K562 (cell line): ENCODE measurements at regions not wholly inside any gene's neighbourhood (a gene's known extent, or its start where the extent isn't known, plus 50 kb on each side); places are given as distances from the start of the nearest gene placed in this dataset.

Experiments
- ATAC-seq: fragments of 200-7000 bp; cut with Tn5 transposase; 3 replicates; pipeline ENCODE4 v1.9.1; 2020; ENCODE audit warnings: moderate library complexity
- BruUV-seq: library from RNA; stranded (reverse); fragments of 400-500 nt; replicated peaks from 2 replicates; lab custom pipeline; 2021; lab: Mats Ljungman, UMichigan
- CTCF ChIA-PET: fragments of 300-600 bp; formaldehyde crosslinking; extraction: SDS; loops from one replicate; lab custom pipeline; 2021; ENCODE audit warnings: low intra/inter-chr PET ratio; lab: Yijun Ruan, JAX
- POLR2A ChIA-PET: fragments of 300-600, 350-650 bp; sonication (Branson Sonifier 250); formaldehyde crosslinking; extraction: SDS; loops from one replicate; lab custom pipeline; 2021; ENCODE audit warnings: antibody characterized with exemption, inconsistent platforms; lab: Yijun Ruan, JAX
- DNase-seq, 4 experiments: peaks; one replicate each; pipeline versions ENCODE4 v3.0.0 to v3.0.0-alpha.2; 2011 to 2018; ENCODE audit warnings: low spot score in 3 of 4, mixed read lengths in 3 of 4; ENCODE audit errors: extremely low read depth in 1 of 4
- FAIRE-seq: peaks from 2 replicates; lab custom pipeline; 2011; peaks lifted over from hg19 to GRCh38; lab: Jason Lieb, UNC
- H2AFZ ChIP-seq: 2 replicates; pipeline ENCODE4 v1.6.0; 2011; ENCODE audit warnings: low read depth, low read length, control low read depth, inconsistent platforms
- H3K27ac ChIP-seq: fragments of 200-600 bp; 3 replicates; pipeline ENCODE4 v1.8.0; 2011; ENCODE audit warnings: low read depth, mild to moderate bottlenecking, control low read depth, inconsistent platforms, low read length, moderate library complexity, mixed read lengths; ENCODE audit errors: extremely low read depth
- H3K27me3 ChIP-seq, 2 experiments: fragments of 300-600 bp in 1 of 2; 2 replicates in 1 of 2; 3 replicates in 1 of 2; pipeline versions ENCODE4 v1.6.0 to v1.8.0; 2011; ENCODE audit warnings: inconsistent platforms in 2 of 2, low read length in 2 of 2, mild to moderate bottlenecking in 1 of 2, mixed read lengths in 1 of 2, moderate library complexity in 1 of 2; ENCODE audit not compliant: control insufficient read depth in 2 of 2, insufficient read depth in 2 of 2
- H3K36me3 ChIP-seq: fragments of 300-600 bp; 3 replicates; pipeline ENCODE4 v1.8.0; 2011; ENCODE audit warnings: mild to moderate bottlenecking, low read length, inconsistent platforms; ENCODE audit not compliant: control insufficient read depth, insufficient read depth
- H3K4me1 ChIP-seq, 2 experiments: fragments of 200-600 bp in 1 of 2; replicated peaks in 1 of 2; 2 replicates in 1 of 2; 3 replicates in 1 of 2; pipeline versions ENCODE4 v1.5.1 to v1.8.0; 2011; ENCODE audit warnings: inconsistent platforms in 2 of 2, low read length in 2 of 2, mild to moderate bottlenecking in 1 of 2, mixed read lengths in 1 of 2, moderate library complexity in 1 of 2; ENCODE audit not compliant: control insufficient read depth in 2 of 2, insufficient read depth in 2 of 2
- H3K4me2 ChIP-seq: 2 replicates; pipeline ENCODE4 v1.6.1; 2011; ENCODE audit warnings: low read length, control low read depth, inconsistent platforms, mixed read lengths; ENCODE audit not compliant: insufficient read depth
- H3K4me3 ChIP-seq: fragments of 200-600 bp; sonication (generic), shearing (Covaris generic); 2 replicates; pipeline ENCODE4 v1.5.1; 2016; ENCODE audit warnings: control low read depth, inconsistent platforms
- H3K79me2 ChIP-seq: fragments of 200-600 bp; 3 replicates; pipeline ENCODE4 v1.8.0; 2011; ENCODE audit warnings: low read length, inconsistent platforms; ENCODE audit not compliant: control insufficient read depth, insufficient read depth
- H3K9ac ChIP-seq, 2 experiments: 2 replicates each; pipeline versions ENCODE4 v1.6.0 to v1.6.1; 2011; ENCODE audit warnings: low read depth in 2 of 2, low read length in 2 of 2, control low read depth in 1 of 2, inconsistent platforms in 1 of 2, mild to moderate bottlenecking in 1 of 2, mixed read lengths in 1 of 2; ENCODE audit not compliant: insufficient read depth in 1 of 2
- H3K9me1 ChIP-seq: one replicate; pipeline ENCODE4 v1.6.0; 2011; ENCODE audit warnings: inconsistent platforms, mild to moderate bottlenecking, low read length, moderate library complexity; ENCODE audit not compliant: control insufficient read depth, insufficient read depth
- H3K9me3 ChIP-seq: replicated peaks from 2 replicates; pipeline ENCODE4 v1.5.1; 2011; ENCODE audit warnings: low read depth, low read length, inconsistent platforms; ENCODE audit not compliant: control insufficient read depth, insufficient read depth
- H4K20me1 ChIP-seq: replicated peaks from 2 replicates; pipeline ENCODE4 v1.6.1; 2011; ENCODE audit warnings: low read length, inconsistent platforms, mixed read lengths; ENCODE audit not compliant: control insufficient read depth, insufficient read depth
- LCOR ChIP-seq: sonication (generic); formaldehyde crosslinking; IDR thresholded peaks from 2 replicates; pipeline ENCODE4 v1.8.0; 2022; ENCODE audit warnings: mild to moderate bottlenecking, missing genetic modification reagents
- MXI1 ChIP-seq: IDR thresholded peaks from 2 replicates; pipeline ENCODE4 v1.6.1; 2011; ENCODE audit warnings: low read depth, mild to moderate bottlenecking, improper control_type of control experiment, low read length
- PML ChIP-seq: IDR thresholded peaks from 2 replicates; pipeline ENCODE4 v1.6.1; 2012; ENCODE audit warnings: low read length, inconsistent platforms
- SMAD4 ChIP-seq: fragments of 250-450 bp; sonication (Bioruptor Pico); conservative IDR thresholded peaks from 2 replicates; pipeline ENCODE4 v1.8.0; 2021; ENCODE audit warnings: inconsistent platforms, mild to moderate bottlenecking, moderate library complexity
- SRSF1 ChIP-seq: fragments of 200-400 bp; formaldehyde crosslinking; IDR thresholded peaks from 2 replicates; pipeline ENCODE4 v1.6.1; 2017; ENCODE audit warnings: mild to moderate bottlenecking, low read depth, low read length, moderate library complexity
- TRIM28 ChIP-seq: fragments of 450-650 bp; IDR thresholded peaks from 2 replicates; pipeline ENCODE4 v1.6.1; 2017
- whole genome bisulfite sequencing: fragments of 100-300 bp; shearing (Covaris generic); methylation state at CpG from one replicate; pipeline ENCODE4 v1.1.6; 2016; ENCODE audit warnings: low coverage, mixed read lengths; ENCODE audit not compliant: insufficient coverage; ENCODE audit errors: missing lambda C conversion rate; 5-methylcytosine and 5-hydroxymethylcytosine counted together
- in situ Hi-C: fragments of 300-500 bp; cut with MboI; formaldehyde crosslinking; loops from 4 replicates; pipeline ENCODE4 v1.15.0; 2018; ENCODE audit warnings: inconsistent platforms, mixed read lengths
- intact Hi-C: fragments of 100-400 bp; cut with micrococcal nuclease; formaldehyde crosslinking; loops from 2 replicates; pipeline ENCODE4 v1.14.2; 2022
- TF ChIP-seq, protein P1 (sequence below): fragments of 450-650 bp; IDR thresholded peaks from 2 replicates; pipeline ENCODE4 v1.7.1; 2018; ENCODE audit warnings: mild to moderate bottlenecking, low read depth; ENCODE audit not compliant: partially characterized antibody
- TF ChIP-seq, protein P2 (sequence below), 2 experiments: fragments of 450-650 bp in 1 of 2; sonication (generic) in 1 of 2; formaldehyde crosslinking in 1 of 2; IDR thresholded peaks in 1 of 2; conservative IDR thresholded peaks in 1 of 2; 2 replicates each; pipeline versions ENCODE4 v1.6.1 to v1.8.1; 2016 to 2023; ENCODE audit warnings: mild to moderate bottlenecking in 2 of 2, moderate library complexity in 2 of 2, inconsistent platforms in 1 of 2, missing genetic modification reagents in 1 of 2
- TF ChIP-seq, protein P3 (sequence below): sonication (generic); formaldehyde crosslinking; IDR thresholded peaks from 2 replicates; pipeline ENCODE4 v1.9.0; 2022; ENCODE audit warnings: mild to moderate bottlenecking, missing genetic modification reagents
- TF ChIP-seq, protein P4 (sequence below), 2 experiments: fragments of 450-650 bp in 1 of 2; sonication (generic) in 1 of 2; formaldehyde crosslinking; conservative IDR thresholded peaks; 2 replicates each; pipeline versions ENCODE4 v1.4.0 to v1.8.1; 2020 to 2022; ENCODE audit warnings: mild to moderate bottlenecking in 1 of 2, missing genetic modification reagents in 1 of 2

DNA sequence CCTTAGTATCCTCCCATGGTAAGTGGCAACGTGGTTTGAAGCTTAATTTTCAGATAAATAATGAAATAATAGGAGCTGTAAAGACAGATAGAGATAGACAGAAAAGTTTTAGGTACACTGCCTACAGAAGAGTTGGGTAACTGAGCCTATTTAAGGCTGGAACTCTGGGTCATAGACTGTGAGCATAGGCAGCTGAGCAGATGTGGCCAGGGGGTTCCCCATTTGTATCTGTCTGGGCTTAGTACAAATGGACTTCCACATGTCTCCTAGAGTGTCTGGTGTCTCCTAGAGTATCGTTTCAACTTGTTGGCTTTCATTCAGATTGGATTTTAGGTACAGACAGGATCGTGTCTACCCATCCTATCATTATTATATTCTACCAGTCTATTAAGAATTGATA, 649.8 kb downstream of the DHX35 start:
- Histone ChIP-seq H3K4me1 (no peaks in the 10 kb centered on the region), H3K4me2 (no peak overlapping the region), H2AFZ (no peak overlapping the region), H3K9ac (no peak overlapping the region), H3K36me3 (no peaks in the 10 kb centered on the region), H4K20me1 (no peaks in the 10 kb centered on the region), H3K27ac (no peak overlapping the region), H3K9me3 (no peaks in the 10 kb centered on the region), H3K4me3 (no peak overlapping the region), H3K27me3 (no peaks in the 10 kb centered on the region), H3K9me1 (no peaks in the 10 kb centered on the region), H3K79me2 (no peaks in the 10 kb centered on the region)
- ChIA-PET POLR2A (no interaction called here), CTCF (no interaction called here)
- intact Hi-C loops (no loop called here), in situ Hi-C loops (no loop called here)
- FAIRE-seq (no peak), ATAC-seq (no peak), DNase-seq (no peak)
- WGBS: 0% methylated on average over 3 of the region's 3 CpGs
- no TSS peak for BruUV-seq
- TF ChIP-seq, protein P1, sequence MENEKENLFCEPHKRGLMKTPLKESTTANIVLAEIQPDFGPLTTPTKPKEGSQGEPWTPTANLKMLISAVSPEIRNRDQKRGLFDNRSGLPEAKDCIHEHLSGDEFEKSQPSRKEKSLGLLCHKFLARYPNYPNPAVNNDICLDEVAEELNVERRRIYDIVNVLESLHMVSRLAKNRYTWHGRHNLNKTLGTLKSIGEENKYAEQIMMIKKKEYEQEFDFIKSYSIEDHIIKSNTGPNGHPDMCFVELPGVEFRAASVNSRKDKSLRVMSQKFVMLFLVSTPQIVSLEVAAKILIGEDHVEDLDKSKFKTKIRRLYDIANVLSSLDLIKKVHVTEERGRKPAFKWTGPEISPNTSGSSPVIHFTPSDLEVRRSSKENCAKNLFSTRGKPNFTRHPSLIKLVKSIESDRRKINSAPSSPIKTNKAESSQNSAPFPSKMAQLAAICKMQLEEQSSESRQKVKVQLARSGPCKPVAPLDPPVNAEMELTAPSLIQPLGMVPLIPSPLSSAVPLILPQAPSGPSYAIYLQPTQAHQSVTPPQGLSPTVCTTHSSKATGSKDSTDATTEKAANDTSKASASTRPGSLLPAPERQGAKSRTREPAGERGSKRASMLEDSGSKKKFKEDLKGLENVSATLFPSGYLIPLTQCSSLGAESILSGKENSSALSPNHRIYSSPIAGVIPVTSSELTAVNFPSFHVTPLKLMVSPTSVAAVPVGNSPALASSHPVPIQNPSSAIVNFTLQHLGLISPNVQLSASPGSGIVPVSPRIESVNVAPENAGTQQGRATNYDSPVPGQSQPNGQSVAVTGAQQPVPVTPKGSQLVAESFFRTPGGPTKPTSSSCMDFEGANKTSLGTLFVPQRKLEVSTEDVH: no peak
- no peak for TF ChIP-seq TRIM28
- no peak for TF ChIP-seq LCOR (CRISPR knock-in tag)
- TF ChIP-seq MXI1: no peak

DNA sequence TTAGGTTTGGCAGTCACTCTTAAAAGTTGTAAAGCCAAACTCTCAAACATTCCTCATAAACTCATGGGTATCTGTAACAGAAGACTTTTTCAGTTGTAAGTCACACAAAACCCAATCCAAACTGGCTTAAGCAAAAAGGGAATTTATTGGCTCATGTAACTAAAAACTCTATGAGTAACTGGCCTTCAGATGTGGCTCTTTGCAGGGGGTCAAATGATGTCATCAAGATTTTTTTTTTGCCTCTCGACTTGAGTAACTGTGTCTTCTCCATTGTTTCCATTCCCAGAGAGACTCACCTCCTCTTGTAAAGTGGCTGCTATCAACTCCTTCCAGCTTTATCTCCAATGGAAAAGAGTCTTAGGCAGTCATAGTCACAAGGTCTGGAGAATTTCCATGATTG, 645.0 kb downstream of the DHX35 start:
- CTCF ChIA-PET: no interaction called here
- Histone ChIP-seq H3K4me2 (no peak overlapping the region), H3K4me3 (no peak overlapping the region), H2AFZ (no peak overlapping the region), H3K27ac (no peak overlapping the region), H3K79me2 (no peaks in the 10 kb centered on the region), H3K9me3 (no peaks in the 10 kb centered on the region; the same call in 1 of the 2 replicates), H3K9ac (no peak overlapping the region), H3K27me3 (no peaks in the 10 kb centered on the region), H3K4me1 (no peaks in the 10 kb centered on the region), H3K9me1 (no peaks in the 10 kb centered on the region), H3K36me3 (no peaks in the 10 kb centered on the region), H4K20me1 (no peaks in the 10 kb centered on the region)
- in situ Hi-C loops (no loop called here), intact Hi-C loops (no loop called here)
- FAIRE-seq (no peak), ATAC-seq (no peak), DNase-seq (no peak)
- POLR2A ChIA-PET: no interaction called here
- TF ChIP-seq, protein P2, sequence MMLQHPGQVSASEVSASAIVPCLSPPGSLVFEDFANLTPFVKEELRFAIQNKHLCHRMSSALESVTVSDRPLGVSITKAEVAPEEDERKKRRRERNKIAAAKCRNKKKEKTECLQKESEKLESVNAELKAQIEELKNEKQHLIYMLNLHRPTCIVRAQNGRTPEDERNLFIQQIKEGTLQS (IDR thresholded peaks at IDR 0.05): no peak
- TF ChIP-seq, protein P2 (CRISPR knock-in tag; conservative IDR thresholded peaks at IDR 0.05): no peak
- TF ChIP-seq, protein P3, sequence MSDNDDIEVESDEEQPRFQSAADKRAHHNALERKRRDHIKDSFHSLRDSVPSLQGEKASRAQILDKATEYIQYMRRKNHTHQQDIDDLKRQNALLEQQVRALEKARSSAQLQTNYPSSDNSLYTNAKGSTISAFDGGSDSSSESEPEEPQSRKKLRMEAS (CRISPR knock-in tag): no peak
- TF ChIP-seq PML (no peak), SRSF1 (no peak), SMAD4 (no peak)
- TF ChIP-seq, protein P4, sequence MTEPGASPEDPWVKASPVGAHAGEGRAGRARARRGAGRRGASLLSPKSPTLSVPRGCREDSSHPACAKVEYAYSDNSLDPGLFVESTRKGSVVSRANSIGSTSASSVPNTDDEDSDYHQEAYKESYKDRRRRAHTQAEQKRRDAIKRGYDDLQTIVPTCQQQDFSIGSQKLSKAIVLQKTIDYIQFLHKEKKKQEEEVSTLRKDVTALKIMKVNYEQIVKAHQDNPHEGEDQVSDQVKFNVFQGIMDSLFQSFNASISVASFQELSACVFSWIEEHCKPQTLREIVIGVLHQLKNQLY (CRISPR knock-in tag; conservative IDR thresholded peaks at IDR 0.05): no peak
- WGBS: 0% methylated on average over 1 of the region's 1 CpG
- BruUV-seq: no TSS peak
